ENCODE measurements at regions not wholly inside any gene's neighbourhood (a gene's known extent, or its start where the extent isn't known, plus 50 kb on each side); places are given as distances from the start of the nearest gene placed in this dataset.
"Not testable (repeated sequence)": the region's sequence is repeated elsewhere in the genome, so short reads cannot be mapped to it uniquely, and the experiment has no call there.

DNA sequence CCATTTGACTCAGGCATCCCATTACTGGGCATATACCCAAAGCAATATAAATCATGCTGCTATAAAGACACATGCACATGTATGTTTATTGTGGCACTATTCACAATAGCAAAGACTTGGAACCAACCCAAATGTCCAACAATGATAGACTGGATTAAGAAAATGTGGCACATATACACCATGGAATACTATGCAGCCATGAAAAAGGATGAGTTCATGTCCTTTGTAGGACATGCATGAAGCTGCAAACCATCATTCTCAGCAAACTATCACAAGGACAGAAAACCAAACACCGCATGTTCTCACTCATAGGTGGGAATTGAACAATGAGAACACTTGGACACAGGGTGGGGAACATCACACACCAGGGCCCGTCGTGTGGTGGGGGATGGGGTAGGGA, 545.0 kb downstream of the ZIC3 start:
- TF ChIP-seq, protein P1, sequence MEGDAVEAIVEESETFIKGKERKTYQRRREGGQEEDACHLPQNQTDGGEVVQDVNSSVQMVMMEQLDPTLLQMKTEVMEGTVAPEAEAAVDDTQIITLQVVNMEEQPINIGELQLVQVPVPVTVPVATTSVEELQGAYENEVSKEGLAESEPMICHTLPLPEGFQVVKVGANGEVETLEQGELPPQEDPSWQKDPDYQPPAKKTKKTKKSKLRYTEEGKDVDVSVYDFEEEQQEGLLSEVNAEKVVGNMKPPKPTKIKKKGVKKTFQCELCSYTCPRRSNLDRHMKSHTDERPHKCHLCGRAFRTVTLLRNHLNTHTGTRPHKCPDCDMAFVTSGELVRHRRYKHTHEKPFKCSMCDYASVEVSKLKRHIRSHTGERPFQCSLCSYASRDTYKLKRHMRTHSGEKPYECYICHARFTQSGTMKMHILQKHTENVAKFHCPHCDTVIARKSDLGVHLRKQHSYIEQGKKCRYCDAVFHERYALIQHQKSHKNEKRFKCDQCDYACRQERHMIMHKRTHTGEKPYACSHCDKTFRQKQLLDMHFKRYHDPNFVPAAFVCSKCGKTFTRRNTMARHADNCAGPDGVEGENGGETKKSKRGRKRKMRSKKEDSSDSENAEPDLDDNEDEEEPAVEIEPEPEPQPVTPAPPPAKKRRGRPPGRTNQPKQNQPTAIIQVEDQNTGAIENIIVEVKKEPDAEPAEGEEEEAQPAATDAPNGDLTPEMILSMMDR (IDR thresholded peaks at IDR 0.05): not testable (repeated sequence)
- not testable (repeated sequence) for TF ChIP-seq POLR2A (IDR thresholded peaks at IDR 0.05)
